HG03097 (cell line): ENCODE measurements at regions not wholly inside any gene's neighbourhood (a gene's known extent, or its start where the extent isn't known, plus 50 kb on each side); places are given as distances from the start of the nearest gene placed in this dataset.

ENCODE experiments used
- ATAC-seq: cut with Tn5 transposase; IDR thresholded peaks from one replicate; pipeline ENCODE4 v1.9.1; 2021; ENCODE audit not compliant: unreplicated experiment, low FRiP score

GRCh38 chr13:84931264-84931663, 868.0 kb downstream of the SLITRK6 start:
- ATAC-seq, result no peak

GRCh38 chr13:84927442-84928169, 871.6 kb downstream of the SLITRK6 start:
- no peak for ATAC-seq

GRCh38 chr13:84925443-84925842, 873.8 kb downstream of the SLITRK6 start:
- no peak for ATAC-seq

GRCh38 chr13:84923831-84924230, 875.4 kb downstream of the SLITRK6 start:
- ATAC-seq, result no peak

- ATAC-seq, result no peak
Measured at GRCh38 chr13:84917252-84917878, 881.9 kb downstream of the SLITRK6 start.

- no peak for ATAC-seq
Measured at GRCh38 chr13:84912720-84913119, 886.5 kb downstream of the SLITRK6 start.

GRCh38 chr13:84910423-84910822, 888.8 kb downstream of the SLITRK6 start:
- ATAC-seq, result no peak

GRCh38 chr13:84903391-84903790, 895.8 kb downstream of the SLITRK6 start:
- no peak for ATAC-seq

- no peak for ATAC-seq
Measured at GRCh38 chr13:84902243-84902642, 897.0 kb downstream of the SLITRK6 start.

- no peak for ATAC-seq
Measured at GRCh38 chr13:84896128-84896527, 903.1 kb downstream of the SLITRK6 start.

- ATAC-seq, result no peak
Measured at GRCh38 chr13:84894749-84895148, 904.5 kb downstream of the SLITRK6 start.

GRCh38 chr13:84885868-84886267, 913.4 kb downstream of the SLITRK6 start:
- no peak for ATAC-seq

GRCh38 chr13:84873951-84874350, 925.3 kb downstream of the SLITRK6 start:
- ATAC-seq, result no peak

GRCh38 chr13:84870190-84870589, 929.0 kb downstream of the SLITRK6 start:
- no peak for ATAC-seq

- no peak for ATAC-seq
Measured at GRCh38 chr13:84867246-84867645, 932.0 kb downstream of the SLITRK6 start.

GRCh38 chr13:84865783-84866221, 933.4 kb downstream of the SLITRK6 start:
- ATAC-seq, result no peak

- no peak for ATAC-seq
Measured at GRCh38 chr13:84864341-84864740, 934.9 kb downstream of the SLITRK6 start.

GRCh38 chr13:84847107-84847506, 952.1 kb downstream of the SLITRK6 start:
- ATAC-seq, result no peak

- ATAC-seq, result no peak
Measured at GRCh38 chr13:84845907-84846619, 953.2 kb downstream of the SLITRK6 start.

- ATAC-seq, result no peak
Measured at GRCh38 chr13:84844473-84844872, 954.7 kb downstream of the SLITRK6 start.

GRCh38 chr13:84843368-84843767, 955.9 kb downstream of the SLITRK6 start:
- ATAC-seq, result no peak

- ATAC-seq, result no peak
Measured at GRCh38 chr13:84834201-84834600, 951.9 kb upstream of the SLITRK1 start.
